GM18909 (cell line): ENCODE measurements at regions not wholly inside any gene's neighbourhood (a gene's known extent, or its start where the extent isn't known, plus 50 kb on each side); places are given as distances from the start of the nearest gene placed in this dataset.

Source experiments
- ATAC-seq: cut with Tn5 transposase; IDR thresholded peaks from one replicate; pipeline ENCODE4 v1.9.1; 2021; ENCODE audit warnings: mild to moderate bottlenecking; ENCODE audit not compliant: unreplicated experiment, poor library complexity

GRCh38 chr2:11919953-11920352 is 173.5 kb downstream of the LPIN1 start:
- no peak for ATAC-seq

GRCh38 chr2:11920993-11921583 is 174.7 kb downstream of the LPIN1 start:
- ATAC-seq: no peak

GRCh38 chr2:11922294-11922693 is 175.9 kb downstream of the LPIN1 start:
- no peak for ATAC-seq

- ATAC-seq: no peak
Measured at GRCh38 chr2:11923935-11924334, 177.5 kb downstream of the LPIN1 start.

- no peak for ATAC-seq
Measured at GRCh38 chr2:11925295-11926066, 179.0 kb downstream of the LPIN1 start.

- ATAC-seq: no peak
Measured at GRCh38 chr2:11930211-11930761, 183.9 kb downstream of the LPIN1 start.

- no peak for ATAC-seq
Measured at GRCh38 chr2:11932048-11932512, 185.6 kb downstream of the LPIN1 start.

- no peak for ATAC-seq
Measured at GRCh38 chr2:11932962-11933361, 186.5 kb downstream of the LPIN1 start.

GRCh38 chr2:11933854-11934253 is 187.4 kb downstream of the LPIN1 start:
- ATAC-seq: peak; percentile 89

- ATAC-seq: no peak
Measured at GRCh38 chr2:11936761-11937160, 190.3 kb downstream of the LPIN1 start.

- ATAC-seq: no peak
Measured at GRCh38 chr2:11938196-11938595, 191.8 kb downstream of the LPIN1 start.

GRCh38 chr2:11939523-11939922 is 193.1 kb downstream of the LPIN1 start:
- no peak for ATAC-seq

- ATAC-seq: no peak
Measured at GRCh38 chr2:11940121-11940743, 193.8 kb downstream of the LPIN1 start.

- ATAC-seq: no peak
Measured at GRCh38 chr2:11940799-11941198, 194.4 kb downstream of the LPIN1 start.

- no peak for ATAC-seq
Measured at GRCh38 chr2:11941201-11942177, 195.1 kb downstream of the LPIN1 start.

GRCh38 chr2:11942178-11942569 is 195.7 kb downstream of the LPIN1 start:
- ATAC-seq: no peak

GRCh38 chr2:11944311-11944710 is 197.9 kb downstream of the LPIN1 start:
- no peak for ATAC-seq

GRCh38 chr2:11945139-11946126 is 199.0 kb downstream of the LPIN1 start:
- ATAC-seq: peak; percentile 94

GRCh38 chr2:11947956-11948355 is 201.5 kb downstream of the LPIN1 start:
- no peak for ATAC-seq
